ENCODE measurements at regions not wholly inside any gene's neighbourhood (a gene's known extent, or its start where the extent isn't known, plus 50 kb on each side); places are given as distances from the start of the nearest gene placed in this dataset.

- no peak for DNase-seq (ENCODE audit: insufficient read length, low spot score, missing footprints)
- Histone ChIP-seq H3K4me2 (ENCODE audit: insufficient read depth, low read length) (no peak overlapping the region), H3K4me1 (ENCODE audit: insufficient read depth, low read length) (no peaks in the 10 kb centered on the region), H3K4me3 (ENCODE audit: insufficient read depth, low read length) (no peak overlapping the region), H3K36me3 (ENCODE audit: insufficient read depth, low read length) (no peaks in the 10 kb centered on the region), H3K27ac (ENCODE audit: low read depth, low read length) (no peak overlapping the region), H3K27me3 (ENCODE audit: insufficient read depth, low read length) (no peaks in the 10 kb centered on the region), H3K79me2 (ENCODE audit: insufficient read depth, low read length) (no peaks in the 10 kb centered on the region), H3K9me3 (ENCODE audit: low read depth, low read length) (peaks cover 2% of the 10 kb centered on the region), H4K20me1 (ENCODE audit: insufficient read depth, low read length) (no peaks in the 10 kb centered on the region), H2AFZ (ENCODE audit: low read length) (no peak overlapping the region)
- no peak for TF ChIP-seq CTCF (IDR thresholded peaks at IDR 0.05; ENCODE audit: extremely low read depth, low read depth, low read length)
These were observed 125.7 kb upstream of the TCF4 start for GRCh38 chr18:55713707-55714106.

- Histone ChIP-seq H3K4me2 (ENCODE audit: insufficient read depth, low read length) (no peak overlapping the region), H3K4me3 (ENCODE audit: insufficient read depth, low read length) (no peak overlapping the region), H3K4me1 (ENCODE audit: insufficient read depth, low read length) (no peaks in the 10 kb centered on the region), H3K9me3 (ENCODE audit: low read depth, low read length) (no peaks in the 10 kb centered on the region), H3K36me3 (ENCODE audit: insufficient read depth, low read length) (no peaks in the 10 kb centered on the region), H3K27me3 (ENCODE audit: insufficient read depth, low read length) (no peaks in the 10 kb centered on the region), H3K27ac (ENCODE audit: low read depth, low read length) (peak overlapping the region; percentile 64), H3K79me2 (ENCODE audit: insufficient read depth, low read length) (no peaks in the 10 kb centered on the region), H2AFZ (ENCODE audit: low read length) (no peak overlapping the region), H4K20me1 (ENCODE audit: insufficient read depth, low read length) (no peaks in the 10 kb centered on the region)
- peak; percentile 27 for DNase-seq (ENCODE audit: insufficient read length, low spot score, missing footprints)
- no peak for TF ChIP-seq CTCF (IDR thresholded peaks at IDR 0.05; ENCODE audit: extremely low read depth, low read depth, low read length)
These were observed 118.9 kb upstream of the TCF4 start for GRCh38 chr18:55706898-55707297.

- Histone ChIP-seq H3K9me3 (ENCODE audit: low read depth, low read length) (no peaks in the 10 kb centered on the region), H3K4me2 (ENCODE audit: insufficient read depth, low read length) (peak overlapping the region; percentile 34), H3K79me2 (ENCODE audit: insufficient read depth, low read length) (no peaks in the 10 kb centered on the region), H3K4me1 (ENCODE audit: insufficient read depth, low read length) (peaks cover 4% of the 10 kb centered on the region), H2AFZ (ENCODE audit: low read length) (peak overlapping the region; percentile 77), H3K4me3 (ENCODE audit: insufficient read depth, low read length) (no peak overlapping the region), H3K27ac (ENCODE audit: low read depth, low read length) (no peak overlapping the region), H4K20me1 (ENCODE audit: insufficient read depth, low read length) (no peaks in the 10 kb centered on the region), H3K36me3 (ENCODE audit: insufficient read depth, low read length) (no peaks in the 10 kb centered on the region), H3K27me3 (ENCODE audit: insufficient read depth, low read length) (no peaks in the 10 kb centered on the region)
- DNase-seq (ENCODE audit: insufficient read length, low spot score, missing footprints): no peak
- TF ChIP-seq CTCF (IDR thresholded peaks at IDR 0.05; ENCODE audit: extremely low read depth, low read depth, low read length): peak; percentile 19
These were observed 111.3 kb upstream of the TCF4 start for GRCh38 chr18:55699233-55699765.

GRCh38 chr18:55696811-55697210 lies 108.8 kb upstream of the TCF4 start:
- no peak for DNase-seq (ENCODE audit: insufficient read length, low spot score, missing footprints)
- Histone ChIP-seq H3K9me3 (ENCODE audit: low read depth, low read length) (no peaks in the 10 kb centered on the region), H3K36me3 (ENCODE audit: insufficient read depth, low read length) (no peaks in the 10 kb centered on the region), H2AFZ (ENCODE audit: low read length) (no peak overlapping the region), H4K20me1 (ENCODE audit: insufficient read depth, low read length) (no peaks in the 10 kb centered on the region), H3K27me3 (ENCODE audit: insufficient read depth, low read length) (no peaks in the 10 kb centered on the region), H3K79me2 (ENCODE audit: insufficient read depth, low read length) (no peaks in the 10 kb centered on the region), H3K4me1 (ENCODE audit: insufficient read depth, low read length) (peaks cover 4% of the 10 kb centered on the region), H3K4me3 (ENCODE audit: insufficient read depth, low read length) (no peak overlapping the region), H3K27ac (ENCODE audit: low read depth, low read length) (no peak overlapping the region), H3K4me2 (ENCODE audit: insufficient read depth, low read length) (no peak overlapping the region)
- TF ChIP-seq CTCF (IDR thresholded peaks at IDR 0.05; ENCODE audit: extremely low read depth, low read depth, low read length): no peak

Data from osteoblast (primary cell).